Activated CD4-positive, alpha-beta T cell treated with anti-CD3 and anti-CD28 coated beads, Interleukin-2, amount 50 U/mL, for 1 hour (primary cell): ENCODE measurements at regions not wholly inside any gene's neighbourhood (a gene's known extent, or its start where the extent isn't known, plus 50 kb on each side); places are given as distances from the start of the nearest gene placed in this dataset.

Experiments
- DNase-seq: peaks from one replicate; pipeline ENCODE4 v3.0.0-alpha.2; 2020

DNA sequence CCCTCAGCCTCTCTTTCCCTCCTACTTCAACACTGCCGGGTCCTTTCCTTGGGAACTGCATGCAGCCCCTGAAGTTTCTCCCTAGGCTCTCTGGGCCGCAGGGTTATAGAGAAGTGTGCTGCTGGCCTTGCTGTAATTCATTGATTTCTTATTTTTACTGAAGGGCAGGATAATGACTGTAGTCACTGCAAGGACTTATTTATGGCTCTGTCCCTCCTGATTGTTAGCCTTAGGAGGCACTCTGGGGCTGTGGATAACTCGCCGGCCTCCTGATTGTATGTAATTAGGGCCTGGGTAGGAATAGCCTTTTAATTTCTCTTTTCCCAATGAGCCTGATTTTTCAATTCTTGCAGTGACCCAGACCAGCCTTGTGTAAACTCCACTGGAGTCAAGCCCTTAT, 138.3 kb upstream of the CDH13 start:
- no peak for DNase-seq

DNA sequence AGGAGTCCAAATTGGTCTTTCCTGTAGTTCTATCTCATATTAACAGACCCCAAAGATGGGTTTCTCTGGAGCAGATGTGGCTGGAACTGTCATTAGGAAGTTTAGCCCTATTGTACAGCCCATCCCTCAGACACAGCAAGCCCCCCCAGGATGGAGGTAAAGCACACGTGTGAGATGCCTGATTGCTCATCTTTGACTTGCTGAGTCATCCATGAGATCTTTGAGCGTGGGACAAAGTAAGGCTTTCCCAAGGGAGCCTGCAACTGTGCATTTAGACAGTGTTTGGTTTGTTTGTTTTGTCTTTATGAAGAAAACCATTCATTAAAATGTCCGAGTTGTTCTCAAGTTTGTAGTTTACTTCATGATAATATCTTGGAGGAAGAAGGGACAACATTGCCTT, 145.3 kb upstream of the CDH13 start:
- DNase-seq, result no peak

DNA sequence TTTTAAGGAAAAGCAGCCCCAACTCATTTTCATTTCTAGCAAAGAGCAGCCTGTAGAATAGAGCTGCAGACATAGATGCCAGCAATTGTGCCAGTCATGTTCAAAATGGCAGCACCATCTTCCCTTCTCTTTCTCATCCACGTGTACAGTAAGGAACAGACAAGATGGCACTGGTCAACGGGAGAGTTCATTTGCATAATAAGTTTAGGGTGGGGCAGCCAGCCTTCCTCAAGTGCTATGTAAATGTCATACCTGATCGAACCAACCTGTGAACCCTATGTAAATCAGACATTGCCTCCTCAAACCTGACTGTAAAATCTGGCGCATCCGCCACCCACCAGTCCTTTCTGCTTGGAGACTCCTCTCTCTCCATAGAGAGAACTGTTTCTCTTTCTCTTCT, 150.0 kb upstream of the CDH13 start:
- DNase-seq, result no peak

DNA sequence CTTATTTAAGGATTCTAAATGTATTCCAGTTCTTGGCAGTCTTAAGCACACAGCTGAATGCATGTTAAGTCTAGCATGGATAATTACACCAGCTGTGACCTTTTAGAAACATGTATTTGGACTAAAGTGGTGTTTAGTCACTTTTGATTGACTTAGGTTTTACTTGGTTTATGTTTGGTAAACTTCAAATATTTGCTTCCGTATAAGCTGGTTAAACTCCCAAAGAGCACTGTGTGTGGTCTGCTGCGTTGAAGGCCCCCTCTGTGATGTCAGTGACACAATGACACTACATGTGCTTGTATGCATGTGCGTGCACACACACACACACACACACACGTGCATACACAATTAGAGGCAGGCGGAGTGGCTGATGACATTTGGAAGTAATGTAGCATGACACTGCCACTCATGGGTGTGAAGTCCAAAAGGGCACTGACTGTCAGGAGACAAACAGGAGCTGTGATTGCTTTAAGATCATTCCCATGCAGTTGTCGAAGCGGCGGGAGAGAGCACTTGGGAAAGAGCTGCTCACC, 156.1 kb upstream of the CDH13 start:
- DNase-seq, result no peak

DNA sequence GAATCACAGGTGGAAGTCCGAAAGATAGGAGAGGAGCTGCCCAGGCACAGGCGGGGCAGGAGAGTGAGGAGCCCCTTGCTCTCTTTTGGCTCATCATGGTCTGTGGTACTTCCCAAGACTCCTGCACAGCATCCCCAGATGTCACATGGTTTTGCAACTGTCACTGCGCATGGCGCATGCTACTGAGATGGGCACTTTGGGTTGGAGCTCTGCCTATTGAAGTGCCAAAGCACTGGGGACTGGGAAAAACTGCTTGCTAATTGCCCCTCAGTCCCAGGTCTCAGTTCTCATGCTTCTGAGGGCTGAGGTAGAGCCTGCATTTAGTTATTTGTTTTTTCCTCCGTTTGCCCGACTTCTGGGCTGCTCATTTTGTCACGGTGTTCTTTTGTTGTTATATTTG, 156.8 kb upstream of the CDH13 start:
- DNase-seq, result no peak

DNA sequence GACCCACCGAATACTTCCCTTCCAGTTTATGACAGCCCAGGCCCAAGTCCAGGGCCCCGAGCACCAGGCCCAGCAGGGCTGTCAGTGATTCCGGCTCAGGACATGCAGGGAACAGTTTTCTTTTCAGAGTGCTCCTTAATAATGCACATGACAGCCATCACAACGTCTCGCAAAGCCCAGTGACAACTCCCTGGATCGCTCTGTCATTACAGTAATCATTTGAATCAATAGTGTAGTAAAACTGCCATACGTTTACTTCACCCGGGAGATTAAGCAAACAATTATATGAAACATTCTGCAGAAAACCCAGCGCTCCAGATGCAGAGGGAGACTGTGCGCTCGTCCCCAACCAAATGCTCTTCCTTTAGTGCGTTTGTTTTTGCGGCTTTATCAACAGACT, 162.6 kb upstream of the CDH13 start:
- DNase-seq, result no peak

DNA sequence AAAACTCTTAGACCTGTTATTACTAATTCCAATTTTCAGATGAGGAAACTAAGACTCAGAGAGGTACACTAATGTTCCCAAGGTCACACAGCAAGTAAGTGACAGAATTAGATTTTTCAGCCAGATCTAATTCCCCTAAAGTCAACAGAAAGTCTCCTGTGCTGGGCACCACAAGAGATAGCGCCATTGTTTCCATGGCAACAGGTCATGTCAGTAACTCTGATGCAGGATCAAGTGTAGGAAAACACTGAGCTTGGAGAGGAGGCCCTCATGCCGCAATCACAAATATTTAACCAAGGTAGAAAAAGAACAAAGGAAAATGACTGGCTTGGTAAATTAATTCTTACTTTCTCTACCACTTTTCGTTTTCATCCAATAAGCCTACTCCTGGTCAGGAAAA, 166.0 kb upstream of the CDH13 start:
- no peak for DNase-seq

DNA sequence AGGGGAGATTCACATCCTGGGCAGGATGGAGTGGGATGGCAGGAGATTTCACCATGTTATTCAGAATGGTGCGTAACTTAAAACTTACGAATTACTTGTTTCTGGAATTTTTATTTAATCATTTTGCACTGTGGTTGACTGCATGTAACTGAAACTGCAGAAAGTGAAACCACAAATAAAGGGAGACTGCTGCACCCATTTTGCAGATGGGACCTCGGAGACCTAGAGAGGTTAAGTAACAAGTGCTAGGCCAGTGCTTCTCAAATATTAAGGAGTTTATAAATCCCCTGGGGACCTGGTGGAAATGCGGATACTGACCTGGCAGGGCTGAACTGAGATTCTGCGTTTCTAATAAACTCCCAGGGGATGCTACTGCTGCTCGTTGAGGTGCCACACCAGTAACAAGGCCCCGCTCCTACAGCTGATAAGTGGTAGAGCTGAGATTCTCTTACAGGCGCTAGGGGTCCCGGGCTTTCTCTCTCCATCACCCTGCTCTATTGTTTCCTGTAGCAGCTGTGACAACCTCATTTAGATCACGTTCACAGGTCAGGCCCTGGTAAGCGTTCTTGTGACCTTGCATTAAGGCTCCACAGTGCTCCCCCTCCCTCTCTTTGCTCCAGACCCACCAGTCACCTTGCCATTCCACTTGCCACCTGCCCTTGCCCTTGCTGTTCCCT, 167.1 kb upstream of the CDH13 start:
- DNase-seq, result no peak

DNA sequence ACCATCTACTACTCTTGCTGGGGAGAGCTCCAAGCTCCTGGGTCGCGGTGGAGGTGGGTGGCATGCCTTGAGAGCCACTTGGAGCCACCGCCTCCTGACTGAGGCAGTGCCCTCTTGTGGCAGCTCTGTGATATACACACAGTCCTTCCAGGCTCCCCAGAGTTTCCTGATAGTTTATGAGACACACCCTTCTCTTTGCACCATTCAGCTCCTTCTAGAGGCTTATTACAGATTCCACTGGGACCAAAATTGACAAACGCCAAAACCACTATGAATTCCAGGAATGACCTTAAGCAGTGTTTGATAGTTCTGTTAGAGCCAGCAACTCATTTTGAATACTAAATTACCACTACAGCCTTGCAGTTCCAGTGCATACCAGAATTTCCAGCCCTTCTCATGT, 170.1 kb upstream of the CDH13 start:
- DNase-seq, result peak; percentile 10

DNA sequence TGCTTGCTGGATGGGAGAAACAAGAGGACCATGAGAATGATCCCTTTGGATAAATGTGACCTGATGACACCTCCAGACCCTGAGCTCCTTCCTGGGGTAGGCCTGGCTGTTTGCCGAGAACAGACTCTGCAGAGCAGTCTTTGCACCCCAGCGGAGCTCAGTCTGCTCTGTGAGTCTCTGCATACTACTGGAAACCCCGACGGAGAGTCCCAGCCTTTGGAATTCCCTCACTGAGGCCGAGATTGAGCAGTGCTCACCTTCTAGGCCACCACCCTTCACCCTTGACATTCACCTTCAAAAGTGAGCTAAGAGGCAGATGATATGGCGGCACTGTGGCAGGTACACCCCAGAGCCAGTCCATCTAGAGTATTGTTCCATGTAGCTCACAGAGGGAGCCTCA, 172.2 kb upstream of the CDH13 start:
- DNase-seq, result no peak

DNA sequence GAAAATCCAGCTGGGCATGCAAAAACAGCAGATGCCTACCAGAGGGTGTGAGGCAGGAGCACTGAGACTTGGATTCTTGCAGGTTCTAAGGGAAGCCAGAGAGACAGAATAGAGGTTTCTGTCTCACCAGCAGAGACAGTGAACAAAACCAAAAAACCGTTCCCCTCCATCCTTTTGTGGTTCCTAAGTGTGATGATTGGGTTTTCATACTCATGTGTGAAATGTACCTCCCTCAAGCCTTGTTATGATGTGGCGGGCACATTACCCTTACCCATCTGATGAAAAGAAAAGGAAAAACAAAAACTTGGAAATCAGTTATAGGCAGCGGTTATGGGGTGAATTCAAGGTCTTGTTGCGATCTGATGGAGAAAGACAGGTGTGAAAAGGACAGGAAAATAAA, 172.6 kb upstream of the CDH13 start:
- no peak for DNase-seq

DNA sequence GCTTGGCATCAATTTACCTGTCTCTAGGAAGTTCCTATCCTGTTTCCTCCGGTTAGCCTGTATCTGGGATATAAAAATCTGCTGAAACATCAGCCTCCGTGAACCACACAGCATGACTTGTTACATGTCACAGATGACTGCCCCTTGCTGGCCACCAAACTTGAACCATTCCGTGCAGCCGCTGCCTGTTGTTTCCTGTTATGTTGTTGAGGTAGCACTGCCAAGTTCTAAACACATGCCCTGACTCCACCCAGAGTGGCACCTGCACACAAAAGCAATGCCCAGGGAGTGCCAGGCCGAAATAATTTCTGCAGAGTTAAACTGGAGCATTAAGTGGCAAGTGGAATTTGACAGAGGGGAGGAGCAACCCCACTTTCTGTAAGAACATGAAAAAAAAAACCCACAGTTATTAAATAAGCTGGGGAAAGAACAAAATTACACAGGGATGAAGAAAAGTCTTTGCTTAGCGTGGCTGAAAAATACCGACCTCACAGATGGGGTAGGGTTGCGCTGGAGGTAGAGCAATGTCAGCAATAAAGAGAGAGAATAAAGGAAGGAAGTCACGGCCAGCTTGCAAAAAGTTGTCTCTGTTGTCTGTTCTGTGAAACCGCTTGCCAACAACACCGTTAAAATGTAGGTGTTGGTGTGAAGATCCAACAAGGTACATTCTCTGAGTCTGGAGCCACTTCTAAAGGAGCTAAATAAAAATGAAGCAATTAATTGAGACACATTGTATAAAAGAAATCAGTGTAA, 174.6 kb upstream of the CDH13 start:
- no peak for DNase-seq

DNA sequence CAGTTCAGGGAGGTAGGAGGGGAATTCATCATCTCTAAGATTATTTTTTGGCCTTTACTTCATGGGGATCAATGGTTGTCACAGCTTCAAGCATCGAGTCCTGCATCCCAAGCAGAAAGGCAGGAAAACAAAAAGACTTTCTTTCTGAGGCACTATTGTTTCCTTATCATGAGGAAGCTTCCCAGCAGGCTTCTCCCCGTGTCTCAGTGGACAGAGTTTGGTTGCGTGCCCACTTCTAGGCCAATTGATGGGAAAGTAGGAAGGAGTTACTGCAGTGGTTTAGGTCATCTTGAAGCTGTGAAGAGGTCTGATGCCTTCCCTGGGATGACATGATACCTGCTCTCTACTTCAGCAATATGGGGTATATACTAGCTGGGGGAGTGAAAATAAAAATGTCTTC, 175.3 kb upstream of the CDH13 start:
- no peak for DNase-seq

DNA sequence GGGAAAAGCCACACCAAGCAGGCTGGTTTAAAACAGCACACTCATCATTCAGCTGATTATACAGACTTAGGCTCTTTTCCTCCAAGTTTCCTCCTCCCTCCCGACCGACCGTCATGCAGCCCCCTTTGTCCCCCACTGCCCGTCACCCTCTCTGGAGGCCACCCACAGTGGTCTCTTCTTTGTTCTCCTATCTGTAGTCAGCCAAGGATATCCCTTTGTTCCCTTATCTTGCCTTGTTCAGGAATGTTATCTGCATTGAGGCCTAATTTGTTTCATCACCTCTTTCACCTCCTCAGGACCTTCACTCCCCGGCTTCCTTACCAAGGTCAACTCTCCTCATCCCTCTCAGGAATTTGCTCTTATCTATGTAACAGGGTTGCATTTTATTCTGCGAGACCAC, 186.4 kb upstream of the CDH13 start:
- DNase-seq, result no peak

DNA sequence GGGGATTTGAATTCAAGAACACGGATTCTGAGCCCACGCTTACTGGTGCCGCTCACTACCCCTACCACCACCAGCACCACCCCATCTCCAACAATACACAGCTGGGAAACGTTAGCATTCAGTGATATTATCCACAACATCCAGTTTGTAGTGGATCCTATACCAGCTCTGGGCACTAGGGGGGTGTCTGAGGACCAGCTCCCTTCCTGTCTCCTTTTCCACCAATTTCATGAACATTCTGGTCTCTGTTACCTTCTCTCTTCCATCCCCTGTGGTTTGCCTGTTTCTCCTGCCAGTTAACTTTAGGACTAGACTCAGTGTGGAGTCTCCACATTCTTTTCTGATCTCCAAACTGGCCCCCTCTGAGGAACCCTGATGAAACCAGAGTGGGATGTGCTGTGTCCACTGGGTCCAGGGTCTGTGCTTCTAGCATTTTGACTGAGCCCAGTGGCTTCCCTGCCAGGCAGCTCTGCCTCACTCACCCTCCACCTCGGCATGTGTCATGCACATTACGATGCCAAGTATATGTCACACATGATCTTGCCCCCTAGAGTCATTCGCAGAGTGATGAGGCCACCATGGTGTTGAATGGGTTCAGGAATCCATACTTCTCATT, 187.0 kb upstream of the CDH13 start:
- DNase-seq, result no peak

DNA sequence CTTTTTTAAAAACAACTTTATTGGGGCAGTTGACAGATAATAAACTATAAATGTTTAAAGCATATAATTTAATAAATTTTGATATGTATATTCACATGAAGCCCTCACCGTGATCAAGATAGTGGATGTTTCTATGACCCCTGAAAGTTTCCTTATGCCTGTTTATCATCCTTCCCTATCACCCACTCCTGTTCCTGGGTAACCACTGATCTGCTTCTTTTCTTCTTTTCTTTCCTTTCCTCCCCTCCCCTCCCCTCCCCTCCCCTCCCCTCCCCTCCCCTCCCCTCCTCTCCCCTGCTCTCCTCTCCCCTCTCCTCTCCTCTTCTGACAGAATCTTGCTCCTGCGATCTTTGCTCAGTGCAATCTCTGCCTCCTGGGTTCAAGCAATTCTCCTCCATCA, 193.7 kb upstream of the CDH13 start:
- DNase-seq, result no peak

DNA sequence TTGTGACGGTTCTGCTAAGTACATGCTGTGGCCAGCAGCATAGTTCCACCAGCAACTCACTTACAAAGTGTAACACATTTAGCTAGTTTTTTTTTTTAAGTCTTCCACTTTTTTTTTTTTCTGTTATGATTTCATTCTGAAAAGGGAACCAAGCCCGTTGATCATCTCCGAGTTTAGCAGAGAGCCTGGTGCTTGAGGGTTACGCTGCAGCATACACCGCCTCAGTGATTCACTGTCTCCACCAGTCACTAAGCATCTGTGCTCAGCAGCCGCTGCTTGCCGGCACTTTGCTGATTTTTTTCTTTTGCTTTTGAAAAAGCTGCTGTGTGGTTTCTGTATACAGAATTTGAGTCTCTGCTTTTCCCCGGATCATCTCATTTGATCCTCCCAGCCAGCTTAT, 194.5 kb upstream of the CDH13 start:
- DNase-seq, result no peak

DNA sequence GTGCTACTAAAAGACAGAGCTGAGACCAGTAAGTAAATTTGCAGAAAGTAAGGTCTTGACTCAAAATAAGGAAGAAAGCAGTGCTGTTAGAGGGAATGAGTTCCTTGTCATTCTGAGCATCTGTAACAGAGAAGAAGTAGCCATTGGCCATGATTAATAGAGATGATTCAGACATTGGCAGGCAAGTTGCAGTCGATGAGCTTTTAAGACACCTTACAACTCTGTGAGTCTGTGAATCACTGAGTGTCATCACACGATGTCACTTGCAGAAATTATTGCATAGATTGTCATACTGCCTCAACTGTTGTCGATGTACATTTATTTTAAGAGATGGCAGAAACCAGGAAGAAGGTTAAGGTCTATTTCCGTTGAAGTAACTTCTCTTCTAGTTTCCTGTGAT, 201.1 kb upstream of the CDH13 start:
- no peak for DNase-seq

DNA sequence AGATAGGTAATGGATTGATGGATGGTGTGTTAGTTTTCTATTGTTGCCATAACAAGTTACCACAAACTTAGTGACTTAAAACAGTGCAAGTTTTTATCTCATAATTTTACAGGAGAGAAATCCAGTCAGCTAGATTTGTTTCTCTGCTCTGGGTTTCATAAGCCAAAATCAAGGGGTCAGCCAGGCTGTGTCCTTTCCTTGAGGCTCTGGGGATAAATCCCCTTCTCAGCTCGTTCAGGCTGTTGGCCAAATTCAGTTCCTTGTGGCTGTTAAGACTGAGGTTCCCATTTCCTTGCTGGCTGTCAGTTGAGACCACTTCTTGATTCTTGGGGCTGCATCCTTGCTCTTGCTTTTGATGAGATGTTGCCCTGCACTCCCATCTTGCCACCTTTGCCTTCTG, 204.9 kb upstream of the CDH13 start:
- no peak for DNase-seq

DNA sequence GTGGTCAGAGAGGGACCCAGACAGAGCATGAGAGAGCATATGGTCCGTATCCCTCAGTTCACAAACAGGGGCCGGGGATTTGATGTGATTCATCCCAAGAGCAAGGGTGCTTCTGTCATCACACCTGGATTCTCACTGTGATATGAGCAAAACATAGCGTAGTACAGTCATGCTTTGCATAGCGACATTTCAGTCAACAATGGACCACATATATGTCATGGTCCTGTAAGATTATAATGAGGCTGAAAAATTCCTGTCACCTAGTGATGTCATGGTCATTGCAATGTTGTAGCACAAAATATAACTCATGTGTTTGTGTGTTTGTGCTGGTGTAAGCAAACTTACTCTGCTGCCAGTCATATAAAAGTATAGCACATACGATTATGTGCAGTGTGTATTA, 207.4 kb upstream of the CDH13 start:
- no peak for DNase-seq

DNA sequence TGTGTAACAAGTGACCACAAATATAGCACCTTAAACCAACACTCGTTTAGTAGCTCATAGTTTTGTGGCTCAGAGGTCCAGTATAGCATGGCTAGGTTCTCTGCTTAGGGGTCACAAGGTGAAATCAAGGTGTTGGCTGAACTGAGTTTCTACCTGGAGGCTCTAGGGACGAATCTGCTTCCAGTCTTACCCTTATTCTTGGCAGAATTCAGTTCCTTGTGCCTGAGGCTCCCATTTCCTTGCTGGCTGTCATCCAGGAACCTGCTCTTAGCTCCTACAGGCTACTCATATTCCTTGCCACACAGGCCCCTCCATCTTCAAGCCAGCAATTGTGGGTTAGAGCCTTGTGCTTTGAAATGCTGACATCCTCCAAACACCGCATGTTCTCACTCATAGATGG, 212.3 kb upstream of the CDH13 start:
- no peak for DNase-seq

DNA sequence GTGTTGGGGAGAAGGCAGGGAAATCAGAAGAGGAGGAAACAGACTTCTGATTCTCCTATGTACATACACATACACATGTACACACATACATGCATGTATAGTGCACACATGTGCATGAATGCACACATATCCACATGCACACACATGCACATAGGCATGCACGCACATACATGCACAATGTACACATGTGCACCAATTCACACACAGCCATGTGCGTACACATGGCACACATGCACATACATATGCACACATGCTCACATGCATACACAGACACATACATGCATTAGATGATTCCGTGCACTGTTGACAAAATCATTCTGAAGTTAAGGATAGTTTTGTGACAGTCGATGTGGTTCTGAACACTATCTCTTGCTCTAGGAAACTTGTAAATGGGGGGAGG, 214.0 kb upstream of the CDH13 start:
- DNase-seq, result no peak

DNA sequence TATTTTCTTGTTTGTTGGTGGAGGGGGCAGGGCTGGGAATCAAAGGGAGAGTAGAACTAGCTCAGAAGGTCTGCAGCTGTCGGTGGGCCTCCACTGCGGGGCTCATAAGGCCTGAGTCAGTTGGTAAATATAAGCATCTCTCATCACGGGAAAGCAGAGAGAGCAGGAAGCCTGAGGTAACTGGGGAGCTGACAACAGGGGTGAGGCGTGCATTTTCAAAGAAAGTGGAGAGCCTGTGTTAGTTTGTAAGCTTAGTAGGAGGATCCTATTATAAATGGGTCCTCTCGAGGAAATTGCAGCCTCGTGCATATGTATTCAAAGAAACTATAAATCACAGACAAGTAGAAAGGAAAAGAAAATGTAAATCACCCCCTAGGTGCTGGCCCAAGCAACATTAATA, 221.0 kb upstream of the CDH13 start:
- no peak for DNase-seq

DNA sequence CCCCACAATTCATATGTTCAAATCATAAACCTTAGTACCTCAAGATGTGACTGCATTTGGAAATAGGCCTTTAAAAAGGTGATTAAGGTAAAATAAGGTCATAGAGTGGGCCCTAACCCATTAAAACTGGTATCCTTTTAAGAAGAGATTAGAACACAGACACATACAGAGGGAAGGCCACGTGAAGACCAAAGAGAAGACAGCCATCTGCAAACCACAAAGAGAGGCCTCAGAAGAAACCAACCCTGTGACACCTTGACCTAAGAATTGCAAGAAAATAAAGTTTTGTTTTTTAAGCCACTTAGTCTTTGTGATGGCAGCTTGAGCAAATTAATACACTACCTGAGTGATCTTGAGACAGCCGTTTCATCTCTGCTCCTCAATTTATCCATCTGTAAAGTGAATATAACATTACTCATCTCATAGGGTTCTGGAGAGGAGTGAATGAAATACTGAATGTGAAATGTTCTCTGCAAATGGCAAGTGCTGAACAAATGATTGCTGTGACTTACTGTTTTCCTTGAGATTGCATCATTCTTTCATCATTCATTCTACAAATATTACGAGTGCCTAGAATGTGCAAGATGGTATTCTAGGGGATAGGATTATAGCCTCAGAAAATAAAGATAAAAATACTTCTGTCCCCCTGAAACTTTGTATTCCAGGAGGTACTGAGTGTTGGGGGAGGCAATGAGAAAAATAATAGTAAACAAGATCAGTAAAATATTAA, 222.0 kb upstream of the CDH13 start:
- no peak for DNase-seq
